ENCODE measurements at regions not wholly inside any gene's neighbourhood (a gene's known extent, or its start where the extent isn't known, plus 50 kb on each side); places are given as distances from the start of the nearest gene placed in this dataset.
A peak's percentile ranks its signal among the peaks of the same experiment; 100 is the strongest.

DNA sequence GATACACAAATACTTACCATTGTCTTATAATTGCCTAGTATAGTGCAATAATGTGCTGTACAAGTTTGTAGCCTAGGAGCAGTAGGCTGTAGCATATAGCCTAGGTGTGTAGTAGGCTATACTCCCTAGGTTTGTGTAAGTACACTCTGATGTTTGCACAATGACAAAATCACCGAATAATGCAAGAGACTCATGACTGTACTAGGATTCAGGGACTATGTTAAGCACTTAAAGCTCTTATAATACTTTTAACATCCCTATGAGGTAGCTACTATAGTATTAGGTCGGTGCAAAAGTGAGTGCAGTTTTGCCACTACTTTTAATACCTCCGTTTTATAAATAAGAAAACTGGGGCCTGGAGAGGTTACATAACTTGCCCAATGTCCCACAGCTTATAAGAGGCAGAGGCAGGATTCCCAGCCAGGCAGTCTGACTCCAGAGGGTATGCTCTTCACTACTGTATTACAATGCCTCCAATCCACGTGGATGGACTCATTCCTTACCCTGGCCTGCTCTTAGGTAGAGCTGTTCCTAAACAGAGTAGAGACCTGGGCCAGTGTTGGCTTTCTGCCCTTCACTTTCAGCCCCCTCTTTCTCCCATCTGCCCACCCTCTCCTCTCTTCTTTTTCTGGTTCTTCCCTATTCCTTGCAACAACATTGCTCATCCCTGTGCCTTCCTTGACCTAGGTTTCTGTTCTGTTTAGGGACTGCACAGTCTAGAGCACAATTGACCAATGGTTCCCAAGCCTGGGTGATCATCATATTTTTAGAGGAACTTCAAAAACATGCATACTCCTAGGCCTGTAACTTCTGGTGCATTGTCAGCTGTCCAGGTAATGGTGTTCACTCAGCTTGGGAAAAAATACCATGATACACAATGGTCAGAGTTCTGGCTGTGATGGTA, 114.0 kb downstream of the CARTPT start:
- H3K36me3 Mint-ChIP-seq (ENCODE audit: low read depth): peaks cover 7% of the 10 kb centered on the region; the same call in 1 of the 2 replicates
- no peak overlapping the region for H3K27ac Mint-ChIP-seq
- H3K4me3 Mint-ChIP-seq: no peak overlapping the region
- DNase-seq: no peak
- H3K4me1 Mint-ChIP-seq (ENCODE audit: low read depth): peaks cover 45% of the 10 kb centered on the region
- peaks cover 6% of the 10 kb centered on the region; the same call in 1 of the 2 replicates for H3K9me3 Mint-ChIP-seq
- TF ChIP-seq CTCF (IDR thresholded peaks at IDR 0.05): no peak
- no peaks in the 10 kb centered on the region for H3K27me3 Mint-ChIP-seq (ENCODE audit: insufficient read depth)

DNA sequence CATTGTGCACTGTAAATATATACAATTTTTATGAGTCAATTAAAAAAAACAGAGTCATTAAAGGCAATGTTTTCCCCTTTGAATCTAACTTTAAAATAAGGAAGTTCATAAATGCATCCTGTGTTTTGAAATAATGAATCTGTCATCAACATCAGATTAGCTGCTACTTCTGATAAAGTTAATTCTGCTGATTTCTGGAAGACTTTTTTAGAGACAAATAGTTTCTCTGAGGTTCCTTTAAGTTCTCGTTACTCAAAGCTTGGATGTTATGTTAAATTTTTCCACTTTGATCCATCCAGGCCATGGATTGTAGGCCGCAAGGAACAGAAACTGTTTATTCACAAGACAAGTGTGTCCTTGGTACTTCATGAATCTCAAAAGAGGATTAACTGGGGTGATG, 115.5 kb downstream of the CARTPT start:
- Mint-ChIP-seq H3K27ac (no peak overlapping the region), H3K9me3 (no peaks in the 10 kb centered on the region)

GRCh38 chr5:71836084-71836483, 117.0 kb downstream of the CARTPT start:
- peak; percentile 71 for TF ChIP-seq CTCF (IDR thresholded peaks at IDR 0.05)
- DNase-seq: peak; percentile 24
- no peaks in the 10 kb centered on the region; the same call in 1 of the 2 replicates for H3K27me3 Mint-ChIP-seq (ENCODE audit: insufficient read depth)
- no peak overlapping the region for H3K27ac Mint-ChIP-seq
- no peak overlapping the region for H3K4me3 Mint-ChIP-seq
- H3K36me3 Mint-ChIP-seq (ENCODE audit: low read depth): no peaks in the 10 kb centered on the region
- H3K4me1 Mint-ChIP-seq (ENCODE audit: low read depth): peaks cover 23% of the 10 kb centered on the region
- H3K9me3 Mint-ChIP-seq: peaks cover 2% of the 10 kb centered on the region; the same call in 1 of the 2 replicates

More for the DNA sequence above, 115.5 kb downstream of the CARTPT start:
- Mint-ChIP-seq H3K27me3 (ENCODE audit: insufficient read depth) (no peaks in the 10 kb centered on the region; the same call in 1 of the 2 replicates), H3K4me1 (ENCODE audit: low read depth) (peaks cover 38% of the 10 kb centered on the region), H3K4me3 (no peak overlapping the region), H3K36me3 (ENCODE audit: low read depth) (no peaks in the 10 kb centered on the region)
- no peak for DNase-seq
- no peak for TF ChIP-seq CTCF (IDR thresholded peaks at IDR 0.05)

DNA sequence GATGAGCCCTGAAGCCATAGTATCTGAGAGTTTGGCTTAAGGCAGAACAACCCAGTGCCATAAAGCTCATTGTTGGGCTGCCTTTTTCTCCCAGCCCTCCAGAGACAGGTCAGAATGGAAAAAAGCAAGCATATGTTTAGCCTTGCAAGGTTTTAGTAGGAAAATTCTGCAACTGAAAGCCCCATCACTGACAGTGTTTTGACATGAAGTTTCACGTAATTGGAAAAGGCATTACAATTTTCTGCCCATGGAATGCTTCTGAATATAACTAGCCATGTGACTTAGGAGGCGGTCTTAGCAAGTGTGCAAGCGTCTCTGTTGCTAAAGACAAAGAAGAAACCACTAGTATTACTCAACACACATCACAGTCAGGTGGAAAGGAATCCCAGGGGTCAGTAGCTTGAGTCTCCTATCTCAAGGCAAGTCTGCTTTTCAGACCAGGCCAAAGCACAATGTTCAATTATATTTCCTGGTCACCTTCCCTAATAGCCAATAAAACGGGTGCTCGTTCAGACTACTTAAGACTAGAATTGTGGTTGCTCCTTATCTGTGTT, 117.6 kb downstream of the CARTPT start:
- no peak for DNase-seq
- H3K36me3 Mint-ChIP-seq (ENCODE audit: low read depth): no peaks in the 10 kb centered on the region
- H3K4me3 Mint-ChIP-seq: no peak overlapping the region
- peaks cover 18% of the 10 kb centered on the region for H3K4me1 Mint-ChIP-seq (ENCODE audit: low read depth)
- TF ChIP-seq CTCF (IDR thresholded peaks at IDR 0.05): no peak
- H3K9me3 Mint-ChIP-seq: peaks cover 7% of the 10 kb centered on the region
- no peaks in the 10 kb centered on the region; the same call in 1 of the 2 replicates for H3K27me3 Mint-ChIP-seq (ENCODE audit: insufficient read depth)
- no peak overlapping the region for H3K27ac Mint-ChIP-seq

DNA sequence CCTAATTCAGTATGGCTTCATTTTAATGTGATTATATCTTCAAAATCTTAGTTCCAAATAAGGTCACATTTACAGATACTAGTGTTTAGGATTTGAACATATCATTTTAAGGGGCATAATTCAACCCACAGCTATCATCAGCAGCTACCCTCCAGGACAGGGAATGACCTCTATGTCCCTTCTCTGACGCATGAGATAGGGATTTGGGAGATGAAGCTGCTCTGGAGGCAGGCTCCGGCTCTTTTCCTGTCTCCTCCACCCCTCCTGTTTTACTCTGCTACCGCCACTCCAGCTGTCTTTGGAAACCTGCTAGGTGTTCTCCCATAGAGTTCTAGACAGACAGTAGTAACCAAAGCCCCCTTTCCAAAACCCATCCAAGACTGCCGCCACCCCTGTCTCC, 119.2 kb downstream of the CARTPT start:
- Mint-ChIP-seq H3K4me1 (ENCODE audit: low read depth) (peaks cover 13% of the 10 kb centered on the region), H3K27me3 (ENCODE audit: insufficient read depth) (peaks cover 2% of the 10 kb centered on the region; the same call in 1 of the 2 replicates), H3K4me3 (no peak overlapping the region), H3K9me3 (peaks cover 7% of the 10 kb centered on the region), H3K36me3 (ENCODE audit: low read depth) (no peaks in the 10 kb centered on the region), H3K27ac (no peak overlapping the region)
- TF ChIP-seq CTCF (IDR thresholded peaks at IDR 0.05): no peak
- DNase-seq: no peak
